KMS-11 (cell line): ENCODE measurements at regions not wholly inside any gene's neighbourhood (a gene's known extent, or its start where the extent isn't known, plus 50 kb on each side); places are given as distances from the start of the nearest gene placed in this dataset.

ENCODE experiments used
- H2AFZ ChIP-seq: fragments of 200-600 bp; sonication (generic); 2 replicates; pipeline ENCODE4 v1.6.1; 2016; ENCODE audit warnings: antibody characterized with exemption, mixed run types, low read depth
- H3K27ac ChIP-seq: fragments of 200-600 bp; sonication (generic); 2 replicates; pipeline ENCODE4 v1.6.1; 2016; ENCODE audit warnings: mild to moderate bottlenecking, mixed run types
- H3K27me3 ChIP-seq: fragments of 200-600 bp; sonication (generic); 2 replicates; pipeline ENCODE4 v1.6.1; 2017; ENCODE audit warnings: mild to moderate bottlenecking, low read depth, mixed run types, moderate library complexity; ENCODE audit not compliant: insufficient read depth
- H3K36me3 ChIP-seq: fragments of 200-600 bp; sonication (generic); 2 replicates; pipeline ENCODE4 v1.6.1; 2017; ENCODE audit warnings: mild to moderate bottlenecking, mixed run types; ENCODE audit not compliant: insufficient read depth
- H3K4me1 ChIP-seq: fragments of 200-600 bp; sonication (generic); 2 replicates; pipeline ENCODE4 v1.6.1; 2016; ENCODE audit warnings: mild to moderate bottlenecking, low read depth, mixed run types; ENCODE audit not compliant: poor library complexity, severe bottlenecking
- H3K4me2 ChIP-seq: fragments of 200-600 bp; sonication (generic); 2 replicates; pipeline ENCODE4 v1.7.0; 2016; ENCODE audit warnings: mild to moderate bottlenecking, mixed run types
- H3K4me3 ChIP-seq: fragments of 200-600 bp; sonication (generic); IDR thresholded peaks from 2 replicates; pipeline ENCODE4 v1.6.1; 2017; ENCODE audit warnings: low read depth, low read length, mixed read lengths; ENCODE audit not compliant: insufficient read depth
- H3K79me2 ChIP-seq: fragments of 200-600 bp; sonication (generic); 2 replicates; pipeline ENCODE4 v1.6.1; 2016; ENCODE audit warnings: low read depth, mixed run types; ENCODE audit not compliant: insufficient read depth
- H3K9ac ChIP-seq: fragments of 200-600 bp; sonication (generic); 2 replicates; pipeline ENCODE4 v1.6.1; 2016; ENCODE audit warnings: mild to moderate bottlenecking, mixed run types
- H4K20me1 ChIP-seq: fragments of 200-600 bp; sonication (generic); 2 replicates; pipeline ENCODE4 v1.6.1; 2016; ENCODE audit warnings: mild to moderate bottlenecking, mixed run types; ENCODE audit not compliant: insufficient read depth
- TF ChIP-seq, protein P1 (sequence below): fragments of 200-600 bp; sonication (generic); conservative IDR thresholded peaks from 2 replicates; pipeline ENCODE4 v1.6.1; 2017; ENCODE audit warnings: low read depth, mild to moderate bottlenecking, antibody characterized with exemption, low read length, moderate library complexity, mixed read lengths

DNA sequence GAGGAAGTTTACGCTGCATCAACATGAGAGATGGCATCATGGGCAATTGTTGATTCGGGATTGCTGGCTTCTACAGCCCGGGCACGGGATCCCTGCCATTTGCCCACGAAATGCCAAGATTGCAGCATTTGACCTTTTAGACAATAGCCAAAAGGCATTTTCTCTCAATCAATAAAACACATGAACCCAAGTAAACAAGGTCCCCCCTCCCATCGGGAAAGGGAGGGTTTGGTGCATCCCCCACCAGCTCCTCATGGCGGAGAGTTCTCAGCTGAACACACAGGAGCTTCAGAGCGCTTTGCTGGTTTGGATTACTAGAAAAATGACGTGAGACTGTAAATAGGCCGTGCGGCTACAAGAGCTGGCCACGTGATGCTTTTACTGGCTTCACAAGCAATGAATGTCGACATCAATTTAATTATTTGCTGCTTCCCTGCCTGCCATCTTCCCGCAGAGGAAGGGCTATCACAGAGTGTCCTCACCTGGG lies 147.6 kb downstream of the C16orf95 start:
- no peak overlapping the region for H3K4me3 ChIP-seq
- H3K27me3 ChIP-seq, result peaks cover 10% of the 10 kb centered on the region; the same call in 1 of the 2 replicates
- H3K36me3 ChIP-seq, result no peaks in the 10 kb centered on the region
- TF ChIP-seq, protein P1, sequence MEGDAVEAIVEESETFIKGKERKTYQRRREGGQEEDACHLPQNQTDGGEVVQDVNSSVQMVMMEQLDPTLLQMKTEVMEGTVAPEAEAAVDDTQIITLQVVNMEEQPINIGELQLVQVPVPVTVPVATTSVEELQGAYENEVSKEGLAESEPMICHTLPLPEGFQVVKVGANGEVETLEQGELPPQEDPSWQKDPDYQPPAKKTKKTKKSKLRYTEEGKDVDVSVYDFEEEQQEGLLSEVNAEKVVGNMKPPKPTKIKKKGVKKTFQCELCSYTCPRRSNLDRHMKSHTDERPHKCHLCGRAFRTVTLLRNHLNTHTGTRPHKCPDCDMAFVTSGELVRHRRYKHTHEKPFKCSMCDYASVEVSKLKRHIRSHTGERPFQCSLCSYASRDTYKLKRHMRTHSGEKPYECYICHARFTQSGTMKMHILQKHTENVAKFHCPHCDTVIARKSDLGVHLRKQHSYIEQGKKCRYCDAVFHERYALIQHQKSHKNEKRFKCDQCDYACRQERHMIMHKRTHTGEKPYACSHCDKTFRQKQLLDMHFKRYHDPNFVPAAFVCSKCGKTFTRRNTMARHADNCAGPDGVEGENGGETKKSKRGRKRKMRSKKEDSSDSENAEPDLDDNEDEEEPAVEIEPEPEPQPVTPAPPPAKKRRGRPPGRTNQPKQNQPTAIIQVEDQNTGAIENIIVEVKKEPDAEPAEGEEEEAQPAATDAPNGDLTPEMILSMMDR, result no peak
- H3K4me2 ChIP-seq, result no peak overlapping the region
- no peak overlapping the region for H3K9ac ChIP-seq
- no peak overlapping the region for H3K27ac ChIP-seq
- H4K20me1 ChIP-seq, result no peaks in the 10 kb centered on the region
- no peaks in the 10 kb centered on the region for H3K79me2 ChIP-seq
- no peak overlapping the region for H2AFZ ChIP-seq
- H3K4me1 ChIP-seq, result no peaks in the 10 kb centered on the region

DNA sequence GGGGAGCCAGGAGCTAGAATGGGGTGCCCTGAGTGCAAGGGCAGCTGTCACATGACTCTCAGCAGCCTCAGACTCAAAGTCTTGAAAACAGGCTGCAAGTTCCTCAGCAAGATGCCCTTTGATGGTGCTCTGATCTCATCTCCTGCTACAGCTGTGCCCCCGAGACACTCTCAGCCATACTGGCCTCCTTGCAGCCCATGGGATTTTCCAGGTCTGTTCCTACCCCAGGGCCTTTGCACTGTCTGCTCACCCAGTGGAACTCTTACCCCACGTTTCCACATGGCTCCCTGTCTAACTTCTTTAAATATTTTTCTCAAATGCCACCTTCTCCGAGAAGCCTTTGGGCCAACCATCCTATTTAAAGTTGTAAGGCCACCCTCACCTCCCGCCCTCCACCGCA lies 146.9 kb downstream of the C16orf95 start:
- Histone ChIP-seq H3K4me3 (no peak overlapping the region), H3K4me2 (no peak overlapping the region), H3K36me3 (no peaks in the 10 kb centered on the region), H3K79me2 (no peaks in the 10 kb centered on the region), H3K9ac (no peak overlapping the region), H4K20me1 (no peaks in the 10 kb centered on the region), H2AFZ (no peak overlapping the region), H3K27ac (no peak overlapping the region), H3K4me1 (no peaks in the 10 kb centered on the region), H3K27me3 (peaks cover 8% of the 10 kb centered on the region; the same call in 1 of the 2 replicates)
- TF ChIP-seq, protein P1, result no peak

DNA sequence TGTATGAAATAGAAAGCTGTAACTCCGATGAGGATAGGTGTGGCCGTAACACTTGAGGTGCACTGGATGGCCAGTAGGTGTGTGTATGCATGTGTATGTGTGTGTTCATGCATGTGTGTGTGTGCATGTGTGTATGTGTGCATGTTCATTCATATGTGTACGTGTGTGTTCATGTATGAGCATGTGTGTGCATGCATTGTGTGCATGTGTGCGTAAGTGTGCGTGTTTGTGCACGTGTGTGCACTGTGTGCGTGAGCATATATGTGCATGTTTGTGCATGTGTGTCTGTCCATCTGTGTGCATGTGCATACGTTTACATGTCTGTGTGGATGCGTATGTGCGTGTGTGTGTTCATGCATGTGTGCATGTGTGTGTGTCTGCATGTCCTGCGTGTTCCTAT lies 145.5 kb downstream of the C16orf95 start:
- Histone ChIP-seq H3K79me2 (no peaks in the 10 kb centered on the region), H2AFZ (no peak overlapping the region), H4K20me1 (no peaks in the 10 kb centered on the region), H3K9ac (no peak overlapping the region), H3K27me3 (peaks cover 9% of the 10 kb centered on the region; the same call in 1 of the 2 replicates), H3K36me3 (no peaks in the 10 kb centered on the region), H3K27ac (no peak overlapping the region), H3K4me2 (no peak overlapping the region), H3K4me1 (no peaks in the 10 kb centered on the region), H3K4me3 (no peak overlapping the region)
- TF ChIP-seq, protein P1, result no peak

DNA sequence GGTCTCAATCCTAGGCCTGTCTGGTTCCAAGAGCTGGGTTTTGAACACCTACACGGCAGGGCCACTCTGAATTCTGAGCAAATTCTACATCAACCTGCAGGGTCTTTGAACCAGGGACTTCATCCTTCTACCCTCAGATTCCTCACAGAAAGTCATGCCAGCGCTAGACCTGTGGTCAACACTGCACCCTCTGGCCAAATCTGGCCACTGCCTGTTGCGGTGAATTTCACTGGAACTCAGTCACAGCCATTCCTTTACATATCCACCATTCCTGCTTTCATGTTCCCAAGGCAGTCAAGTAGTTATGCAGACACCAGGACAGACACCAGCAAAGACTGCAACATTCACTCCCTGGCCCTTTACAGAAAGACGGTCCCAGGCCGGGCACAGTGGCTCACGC lies 144.6 kb downstream of the C16orf95 start:
- TF ChIP-seq, protein P1, result no peak
- no peak overlapping the region for H3K4me2 ChIP-seq

More for the DNA sequence above, 144.6 kb downstream of the C16orf95 start:
- no peak overlapping the region for H3K4me3 ChIP-seq
- no peaks in the 10 kb centered on the region for H3K79me2 ChIP-seq
- no peak overlapping the region for H3K9ac ChIP-seq
- no peak overlapping the region for H2AFZ ChIP-seq
- H3K27me3 ChIP-seq, result peaks cover 6% of the 10 kb centered on the region; the same call in 1 of the 2 replicates
- no peaks in the 10 kb centered on the region for H4K20me1 ChIP-seq
- no peaks in the 10 kb centered on the region for H3K4me1 ChIP-seq
- H3K27ac ChIP-seq, result no peak overlapping the region
- no peaks in the 10 kb centered on the region for H3K36me3 ChIP-seq
